HG03095 (cell line): ENCODE measurements at regions not wholly inside any gene's neighbourhood (a gene's known extent, or its start where the extent isn't known, plus 50 kb on each side); places are given as distances from the start of the nearest gene placed in this dataset.
"Not testable (repeated sequence)": the region's sequence is repeated elsewhere in the genome, so short reads cannot be mapped to it uniquely, and the experiment has no call there.

Source experiments
- ATAC-seq: cut with Tn5 transposase; IDR thresholded peaks from one replicate; pipeline ENCODE4 v1.9.1; 2021; ENCODE audit warnings: moderate library complexity; ENCODE audit not compliant: unreplicated experiment

GRCh38 chr13:88802886-88803285, 1131.7 kb downstream of the SLITRK5 start:
- no peak for ATAC-seq

GRCh38 chr13:88806438-88806837, 1135.3 kb downstream of the SLITRK5 start:
- no peak for ATAC-seq

DNA sequence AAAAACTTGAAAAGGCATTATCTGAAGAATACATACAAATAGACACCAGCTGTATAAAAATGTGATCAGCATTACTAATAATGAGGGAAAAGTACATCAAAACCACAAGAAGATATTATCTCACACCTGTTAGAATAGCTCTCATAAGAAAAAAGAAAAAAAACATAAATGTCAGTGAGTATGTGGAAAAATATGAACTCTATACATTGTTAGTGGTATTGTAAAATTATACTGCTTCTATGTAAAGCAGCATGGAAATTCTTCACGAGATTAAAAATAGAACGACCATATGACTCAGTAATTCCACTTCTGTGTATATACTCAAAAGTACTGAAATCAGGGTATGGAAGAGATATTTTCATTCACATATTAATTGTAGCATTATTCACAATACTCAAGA, 1146.4 kb downstream of the SLITRK5 start:
- no peak for ATAC-seq

GRCh38 chr13:88823114-88823513, 1151.9 kb downstream of the SLITRK5 start:
- no peak for ATAC-seq

- no peak for ATAC-seq
These were observed 1153.0 kb downstream of the SLITRK5 start for GRCh38 chr13:88824218-88824617.

- no peak for ATAC-seq
These were observed 1168.9 kb downstream of the SLITRK5 start for GRCh38 chr13:88840085-88840484.

DNA sequence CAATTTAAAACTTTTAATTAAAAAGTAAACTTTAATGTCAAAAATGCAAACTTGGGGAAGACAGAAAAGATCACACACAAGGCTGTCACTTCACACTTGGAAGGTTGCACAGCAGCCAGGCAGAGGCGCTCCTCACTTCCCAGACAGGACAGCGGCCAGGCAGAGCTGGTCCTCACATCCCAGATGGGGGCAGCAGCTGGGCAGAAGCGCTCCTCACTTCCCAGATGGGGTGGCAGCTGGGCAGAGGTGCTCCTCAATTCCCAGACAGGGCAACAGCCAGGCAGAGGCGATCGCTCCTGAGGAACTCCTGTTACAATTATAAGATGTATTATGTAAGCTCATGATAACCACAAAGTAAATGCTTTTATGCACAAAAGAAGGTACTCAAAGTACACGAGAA, 1181.1 kb downstream of the SLITRK5 start:
- ATAC-seq, result not testable (repeated sequence)

DNA sequence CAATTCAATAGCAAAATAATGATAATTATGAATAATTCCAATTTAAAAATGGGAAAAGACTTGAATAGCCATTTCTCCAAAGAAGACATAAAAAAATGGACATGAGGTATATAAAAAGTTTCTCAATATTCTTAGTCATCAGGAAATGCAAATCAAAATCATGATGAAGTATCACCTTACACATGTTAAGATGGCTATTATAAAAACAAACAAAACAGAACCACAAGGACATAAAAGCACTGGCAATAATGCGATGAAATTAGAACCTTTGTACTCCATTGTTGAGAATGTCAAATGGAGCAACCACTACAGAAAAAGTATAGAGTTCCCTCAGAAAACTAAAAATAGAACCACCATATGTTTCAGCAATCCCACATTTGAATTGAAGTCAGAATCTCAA, 1186.1 kb downstream of the SLITRK5 start:
- no peak for ATAC-seq

DNA sequence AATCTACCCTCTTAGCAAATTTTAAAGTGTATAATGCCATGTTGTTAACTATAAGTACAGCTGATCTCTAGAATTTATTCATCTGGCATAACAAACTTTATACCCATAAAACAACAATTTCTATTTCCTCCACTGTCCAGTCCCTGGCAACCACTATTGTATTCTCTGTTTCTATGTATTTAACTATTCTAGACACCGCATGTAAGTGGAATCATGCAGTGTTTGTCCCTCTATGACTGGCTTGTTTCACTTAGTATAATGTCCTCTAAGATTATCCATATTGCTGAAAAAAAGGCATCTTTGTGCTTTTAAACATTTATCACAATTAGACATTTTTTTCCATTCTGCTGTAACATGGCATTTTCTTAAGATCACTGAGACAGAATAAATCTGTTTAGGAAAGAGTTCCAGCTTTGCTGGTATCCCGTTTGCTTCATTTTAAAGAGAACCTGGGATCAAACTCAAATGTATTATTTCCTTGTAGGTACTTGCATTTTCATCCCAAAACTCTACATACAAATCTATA, 1191.0 kb downstream of the SLITRK5 start:
- ATAC-seq, result no peak

DNA sequence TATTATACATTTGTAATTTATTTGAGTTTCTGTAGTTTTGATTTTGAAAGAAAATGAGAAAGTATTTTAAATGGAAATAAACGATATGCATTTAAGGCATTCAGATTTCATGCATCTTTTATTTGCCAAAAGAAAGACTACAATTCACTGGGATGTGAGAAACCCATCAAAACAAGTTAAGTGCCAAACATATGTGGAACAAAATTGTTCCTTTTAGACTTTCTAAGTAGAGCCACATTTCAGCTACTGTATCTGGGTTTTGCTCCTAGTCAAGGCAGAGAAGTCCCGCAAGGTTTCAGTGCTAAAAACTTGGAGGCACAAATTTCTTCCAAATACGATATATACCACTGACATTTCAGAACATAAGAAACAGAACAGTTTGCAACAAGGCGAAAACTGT, 1191.9 kb downstream of the SLITRK5 start:
- ATAC-seq, result no peak

DNA sequence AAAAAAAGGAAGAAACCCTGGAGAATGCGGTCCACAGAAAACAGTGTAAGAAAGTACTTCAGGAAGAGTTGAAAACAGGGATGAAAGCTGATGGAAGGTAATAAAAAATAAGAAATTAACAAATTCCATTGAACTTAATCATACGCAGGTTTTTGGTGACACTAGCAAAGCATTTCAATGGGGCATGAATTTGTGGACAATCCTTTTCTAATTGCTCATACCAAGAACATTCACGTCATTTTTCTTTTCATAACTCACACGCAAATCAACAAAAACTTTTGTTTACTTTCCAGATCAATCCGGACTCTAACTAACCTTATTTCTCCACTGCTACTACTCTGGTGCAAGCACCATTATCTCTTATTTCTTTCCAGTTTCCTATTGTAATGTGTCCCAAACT, 1195.0 kb downstream of the SLITRK5 start:
- no peak for ATAC-seq

DNA sequence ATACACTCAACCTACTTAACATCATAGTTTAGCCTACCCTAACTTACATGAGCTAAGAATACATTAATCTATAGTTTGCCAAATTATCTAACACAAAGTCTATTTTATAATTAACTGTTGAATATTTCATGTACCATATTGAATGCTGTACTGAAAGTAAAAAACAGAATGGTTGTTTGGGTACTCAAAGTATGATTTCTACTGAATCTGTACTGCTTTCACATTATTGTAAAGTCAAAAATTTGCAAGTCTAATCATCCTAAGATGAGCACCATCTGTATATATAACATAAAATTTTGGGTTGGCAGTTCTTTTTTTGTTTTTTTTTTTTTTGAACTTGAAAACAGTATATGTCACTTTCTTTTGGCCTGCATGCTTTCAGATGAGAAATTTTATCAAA, 1212.6 kb downstream of the SLITRK5 start:
- ATAC-seq, result no peak

GRCh38 chr13:88887045-88887662, 1216.0 kb downstream of the SLITRK5 start:
- no peak for ATAC-seq

- ATAC-seq, result no peak
These were observed 1224.2 kb downstream of the SLITRK5 start for GRCh38 chr13:88895261-88895941.

GRCh38 chr13:88896466-88896865, 1225.3 kb downstream of the SLITRK5 start:
- ATAC-seq, result no peak

DNA sequence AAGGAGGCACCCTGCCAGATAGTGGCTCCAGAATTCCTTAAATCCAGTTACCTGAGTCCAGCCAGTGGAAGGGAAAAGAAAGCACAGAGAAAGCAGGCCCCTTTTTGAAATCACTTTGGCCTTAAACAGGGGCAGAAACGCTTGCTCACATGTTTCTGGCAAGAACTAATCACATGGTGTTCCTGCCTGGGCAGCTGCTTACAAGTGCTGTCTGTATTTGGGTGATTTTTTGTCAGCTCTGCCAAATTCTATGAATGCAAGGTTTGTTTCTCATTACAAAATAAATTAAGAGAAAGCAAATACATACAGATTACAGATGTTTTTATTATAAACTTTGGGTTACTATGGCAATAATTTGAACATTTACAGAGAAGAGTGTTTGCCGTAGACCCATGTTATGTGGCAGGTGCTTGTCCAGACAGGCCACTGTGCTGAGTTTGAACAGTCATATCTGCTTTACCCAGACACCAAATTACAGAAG, 1237.8 kb downstream of the SLITRK5 start:
- ATAC-seq, result no peak

DNA sequence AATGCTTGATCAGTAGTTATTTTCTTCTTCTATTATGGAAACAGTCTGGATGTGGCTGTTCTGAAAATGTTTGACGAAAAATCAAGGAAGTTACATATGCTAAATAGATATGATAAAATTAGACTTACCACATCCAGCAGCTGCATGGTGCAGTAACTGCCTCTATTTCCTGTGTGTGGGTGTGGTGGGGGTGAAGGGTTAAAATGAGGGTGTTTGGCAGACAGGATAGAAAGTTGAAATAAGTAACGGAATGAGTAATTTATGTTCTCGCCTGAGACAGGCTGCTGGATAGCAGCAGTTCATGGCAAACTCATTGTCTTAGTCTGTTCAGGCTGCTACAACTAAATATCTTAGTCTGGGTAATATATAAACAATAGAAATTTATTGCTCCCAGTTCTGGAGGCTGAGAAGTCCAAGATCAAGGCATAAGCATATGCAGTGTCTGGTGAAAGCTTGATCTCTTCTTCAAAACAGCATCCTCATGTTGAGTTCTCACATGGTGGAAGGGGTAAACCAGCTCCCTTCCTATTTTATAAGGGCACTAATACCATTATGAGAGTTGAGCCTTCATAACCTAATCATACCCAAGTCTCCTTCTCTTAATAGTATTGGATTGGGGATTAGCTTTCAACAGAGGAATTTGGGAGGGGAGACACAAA, 1248.9 kb downstream of the SLITRK5 start:
- peak; percentile 83 for ATAC-seq

DNA sequence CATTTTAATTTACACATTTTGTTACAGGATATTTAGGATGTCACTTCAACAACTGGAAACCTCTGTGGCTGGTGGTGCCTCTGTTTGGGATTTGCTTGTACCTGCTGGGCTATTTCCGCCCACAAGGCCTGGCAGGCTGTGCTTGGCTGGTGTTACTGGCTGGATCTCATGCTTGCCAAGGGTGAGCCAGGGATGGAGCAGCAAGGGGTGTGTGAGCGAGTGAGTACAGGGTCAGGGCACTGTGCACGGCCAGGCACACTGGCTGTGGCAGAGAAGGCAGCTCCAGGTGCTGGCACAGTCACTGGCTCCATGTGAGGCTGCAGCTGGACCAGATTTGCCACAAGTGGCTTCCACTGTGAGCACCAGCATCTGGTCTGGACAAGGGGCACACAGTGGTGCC, 1254.8 kb downstream of the SLITRK5 start:
- ATAC-seq, result no peak

DNA sequence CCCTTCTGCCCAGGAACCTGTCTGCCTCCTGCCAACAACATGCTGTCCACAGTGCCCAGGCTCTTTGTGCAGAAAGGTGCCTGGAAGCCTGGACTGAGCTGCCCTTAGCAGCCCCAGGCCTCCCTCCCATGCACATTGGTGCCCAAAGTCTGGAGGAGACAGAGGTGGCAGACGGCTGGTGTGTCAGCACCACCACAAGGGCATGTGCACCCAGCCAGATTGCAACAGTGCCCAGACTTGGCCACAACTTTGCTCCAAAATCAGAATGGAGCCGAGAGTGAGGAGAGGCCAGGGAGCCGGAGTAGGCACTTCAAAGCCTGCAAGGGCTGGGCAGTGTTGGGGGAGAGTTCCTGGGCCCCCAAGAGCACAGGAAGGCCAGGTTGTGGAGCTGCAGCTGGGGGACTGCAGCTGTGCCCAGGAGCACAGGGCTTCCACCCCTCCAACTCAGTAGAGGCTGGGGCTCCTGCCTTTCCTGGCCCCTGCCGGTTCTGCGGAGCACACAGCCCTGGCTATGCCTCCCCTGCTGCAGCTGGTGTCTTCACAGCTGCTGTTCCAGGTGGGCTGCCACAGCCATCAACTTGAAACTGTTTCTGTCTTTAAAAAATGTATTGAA, 1255.8 kb downstream of the SLITRK5 start:
- ATAC-seq, result no peak

- ATAC-seq, result no peak
These were observed 1261.8 kb downstream of the SLITRK5 start for GRCh38 chr13:88932950-88933349.

GRCh38 chr13:88937384-88937783, 1266.2 kb downstream of the SLITRK5 start:
- ATAC-seq, result no peak

DNA sequence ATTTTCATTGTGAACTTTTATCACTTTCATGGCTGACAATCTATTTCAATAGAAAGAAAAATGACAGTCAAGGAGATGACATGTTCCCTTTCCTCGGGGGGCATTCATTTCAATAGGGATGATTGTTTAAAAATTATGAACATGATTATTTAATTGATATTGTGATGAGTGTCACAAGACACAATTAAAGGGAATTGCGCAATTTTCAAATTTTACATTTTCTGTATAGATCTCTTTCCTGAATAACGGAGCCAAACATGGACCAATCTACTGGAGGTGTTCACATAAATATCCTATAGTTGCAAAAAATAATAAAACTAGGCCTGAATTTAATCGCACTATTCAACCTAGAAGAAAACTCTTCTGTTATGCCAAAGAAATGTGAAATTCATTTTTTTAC, 1274.6 kb downstream of the SLITRK5 start:
- no peak for ATAC-seq
